Karpas-422 (cell line): ENCODE measurements at regions not wholly inside any gene's neighbourhood (a gene's known extent, or its start where the extent isn't known, plus 50 kb on each side); places are given as distances from the start of the nearest gene placed in this dataset.
A peak's percentile ranks its signal among the peaks of the same experiment; 100 is the strongest.
"Not testable (repeated sequence)": the region's sequence is repeated elsewhere in the genome, so short reads cannot be mapped to it uniquely, and the experiment has no call there.

ENCODE experiments used
- DNase-seq: peaks from one replicate; pipeline ENCODE4 v3.0.0-alpha.2; 2015
- H2AFZ ChIP-seq: fragments of 200-600 bp; sonication (generic); 2 replicates; pipeline ENCODE4 v1.6.1; 2014; ENCODE audit warnings: antibody characterized with exemption, low read length, mixed read lengths
- H3K27ac ChIP-seq: fragments of 200-600 bp; sonication (generic); 2 replicates; pipeline ENCODE4 v1.5.1; 2014; ENCODE audit warnings: mild to moderate bottlenecking, low read length, moderate library complexity
- H3K27me3 ChIP-seq: fragments of 200-600 bp; sonication (generic); 2 replicates; pipeline ENCODE4 v1.6.1; 2014; ENCODE audit warnings: low read length, mixed read lengths
- H3K36me3 ChIP-seq: fragments of 200-600 bp; sonication (generic); 2 replicates; pipeline ENCODE4 v1.6.1; 2014; ENCODE audit warnings: low read length, mixed read lengths; ENCODE audit not compliant: insufficient read depth
- H3K4me1 ChIP-seq: fragments of 200-600 bp; sonication (generic); 2 replicates; pipeline ENCODE4 v1.6.1; 2014; ENCODE audit warnings: mild to moderate bottlenecking, low read length, mixed read lengths
- H3K4me2 ChIP-seq: fragments of 200-600 bp; sonication (generic); 2 replicates; pipeline ENCODE4 v1.6.1; 2014; ENCODE audit warnings: low read length, low read depth, mild to moderate bottlenecking; ENCODE audit not compliant: poor library complexity, severe bottlenecking
- H3K4me3 ChIP-seq: fragments of 200-600 bp; sonication (generic); 2 replicates; pipeline ENCODE4 v1.5.1; 2014; ENCODE audit warnings: mild to moderate bottlenecking, antibody characterized with exemption, low read length, mixed read lengths
- H3K79me2 ChIP-seq: fragments of 200-600 bp; sonication (generic); 2 replicates; pipeline ENCODE4 v1.6.1; 2014; ENCODE audit warnings: mild to moderate bottlenecking, low read length, mixed read lengths
- H3K9ac ChIP-seq: fragments of 200-600 bp; sonication (generic); 2 replicates; pipeline ENCODE4 v1.6.0; 2014; ENCODE audit warnings: low read length
- H3K9me2 ChIP-seq: fragments of 200-600 bp; sonication (generic), shearing (Covaris generic); replicated peaks from 2 replicates; pipeline ENCODE4 v1.6.0; 2014; ENCODE audit warnings: mild to moderate bottlenecking, low read length, moderate library complexity; ENCODE audit not compliant: insufficient read depth
- H3K9me3 ChIP-seq: fragments of 300-700, 200-600 bp; sonication (generic); 2 replicates; pipeline ENCODE4 v1.6.1; 2014; ENCODE audit warnings: low read length, mixed read lengths
- H4K20me1 ChIP-seq: fragments of 200-600 bp; sonication (generic); 2 replicates; pipeline ENCODE4 v1.6.1; 2014; ENCODE audit warnings: mild to moderate bottlenecking, antibody characterized with exemption, low read length, low read depth; ENCODE audit not compliant: insufficient read depth

DNA sequence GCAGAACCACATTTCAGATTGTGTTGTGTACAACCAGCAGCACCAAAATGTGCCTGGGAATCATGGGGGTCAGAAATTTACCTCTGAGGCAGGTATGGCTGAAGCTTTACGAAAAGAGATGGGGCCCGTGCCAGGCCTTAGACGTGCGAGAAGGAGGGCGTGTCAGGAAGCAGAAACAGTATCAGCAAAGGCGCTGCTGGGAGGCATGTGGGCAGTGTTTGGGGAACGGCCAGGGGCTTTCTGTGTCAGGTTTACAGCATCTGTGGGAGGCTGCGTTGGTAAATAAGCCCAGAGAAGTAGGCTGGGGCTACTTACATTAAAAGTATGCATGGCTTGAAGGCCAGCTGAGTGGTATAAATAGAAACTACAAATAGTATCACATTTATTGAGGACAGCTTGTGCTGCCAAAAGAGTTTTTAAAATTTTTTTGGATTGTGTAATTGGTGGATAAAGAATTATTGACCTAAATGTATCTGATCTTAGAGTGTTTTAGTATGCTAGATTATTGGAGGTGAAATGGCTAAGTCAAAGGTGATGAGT lies 120.5 kb upstream of the SIMC1 start:
- not testable (repeated sequence) for H3K27me3 ChIP-seq, H3K4me2 ChIP-seq, H3K79me2 ChIP-seq, H2AFZ ChIP-seq, H3K36me3 ChIP-seq, H3K9me3 ChIP-seq, H3K4me3 ChIP-seq, DNase-seq, H4K20me1 ChIP-seq, H3K9ac ChIP-seq, H3K27ac ChIP-seq, H3K4me1 ChIP-seq, H3K9me2 ChIP-seq

DNA sequence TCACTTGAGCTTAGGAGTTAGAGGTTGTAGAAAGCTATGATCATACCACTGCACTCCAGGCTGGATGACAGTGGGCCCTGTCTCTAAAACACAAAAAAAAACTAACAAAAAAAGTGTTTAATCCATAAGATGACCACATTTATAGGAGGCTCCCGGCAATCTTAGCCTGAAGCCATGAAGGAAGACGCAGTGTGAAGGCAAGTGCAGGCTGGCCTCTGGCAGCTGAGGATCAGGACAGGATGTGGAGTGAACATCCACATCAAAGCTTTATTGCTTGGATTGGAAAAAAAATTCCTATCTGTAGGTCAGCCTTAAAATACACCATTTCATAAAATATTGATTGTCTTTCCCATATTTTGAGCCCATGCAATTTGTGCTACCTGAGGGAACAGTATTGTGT lies 115.9 kb upstream of the SIMC1 start:
- H2AFZ ChIP-seq, H3K36me3 ChIP-seq, H4K20me1 ChIP-seq, H3K9ac ChIP-seq, H3K79me2 ChIP-seq, H3K27me3 ChIP-seq, H3K4me3 ChIP-seq, H3K9me2 ChIP-seq, H3K4me2 ChIP-seq, H3K9me3 ChIP-seq, H3K27ac ChIP-seq, H3K4me1 ChIP-seq, DNase-seq: not testable (repeated sequence)

DNA sequence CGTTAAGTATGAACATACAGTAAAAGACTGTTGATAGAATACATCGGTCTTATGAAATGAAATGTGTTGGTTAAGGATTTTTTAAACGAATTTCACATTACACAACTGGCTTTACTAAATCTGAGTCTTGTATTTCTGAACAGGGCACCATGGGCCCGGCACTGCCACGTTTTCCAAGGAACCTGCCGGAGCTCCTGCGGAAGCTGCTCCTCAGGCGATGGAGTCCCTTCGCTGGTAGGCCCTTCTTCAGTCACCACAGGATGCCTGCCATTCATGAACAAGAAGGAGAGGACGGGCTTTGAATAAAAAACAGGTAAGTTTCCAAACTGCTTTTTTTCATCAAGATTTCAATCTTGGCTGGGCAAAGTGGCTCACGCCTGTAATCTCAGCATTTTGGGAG lies 114.1 kb upstream of the SIMC1 start:
- not testable (repeated sequence) for H3K4me2 ChIP-seq, H4K20me1 ChIP-seq, H3K27ac ChIP-seq, H3K79me2 ChIP-seq, H3K9me3 ChIP-seq, H3K36me3 ChIP-seq, H3K27me3 ChIP-seq, H3K4me3 ChIP-seq, H3K9ac ChIP-seq, DNase-seq, H2AFZ ChIP-seq, H3K4me1 ChIP-seq, H3K9me2 ChIP-seq

DNA sequence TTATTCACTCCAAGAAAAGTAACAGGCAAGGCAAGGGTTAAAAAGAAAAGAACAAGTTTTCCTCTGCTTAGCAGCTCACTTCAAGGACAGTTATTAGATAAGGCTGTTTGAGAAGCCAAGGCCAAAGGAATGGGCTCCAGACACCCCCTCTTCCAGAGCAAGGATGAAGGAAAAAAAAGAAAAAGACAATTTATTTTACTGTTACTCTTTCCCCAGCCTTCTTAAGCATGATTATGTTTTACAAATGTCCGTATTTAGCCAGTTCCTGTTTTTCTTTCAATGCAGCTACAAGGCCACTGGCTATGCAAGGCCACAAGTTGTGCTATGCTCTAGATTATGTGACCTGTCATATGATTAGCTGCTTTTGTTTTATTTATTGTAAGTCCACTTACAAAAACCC lies 106.5 kb upstream of the SIMC1 start:
- Histone ChIP-seq H3K9ac (no peak overlapping the region), H3K9me3 (no peaks in the 10 kb centered on the region), H3K79me2 (no peaks in the 10 kb centered on the region), H3K9me2 (no peaks in the 10 kb centered on the region), H3K4me3 (no peak overlapping the region), H3K4me1 (no peaks in the 10 kb centered on the region), H3K27me3 (no peaks in the 10 kb centered on the region), H3K27ac (no peak overlapping the region), H3K4me2 (no peak overlapping the region), H4K20me1 (no peaks in the 10 kb centered on the region), H3K36me3 (no peaks in the 10 kb centered on the region), H2AFZ (no peak overlapping the region)
- DNase-seq = no peak

DNA sequence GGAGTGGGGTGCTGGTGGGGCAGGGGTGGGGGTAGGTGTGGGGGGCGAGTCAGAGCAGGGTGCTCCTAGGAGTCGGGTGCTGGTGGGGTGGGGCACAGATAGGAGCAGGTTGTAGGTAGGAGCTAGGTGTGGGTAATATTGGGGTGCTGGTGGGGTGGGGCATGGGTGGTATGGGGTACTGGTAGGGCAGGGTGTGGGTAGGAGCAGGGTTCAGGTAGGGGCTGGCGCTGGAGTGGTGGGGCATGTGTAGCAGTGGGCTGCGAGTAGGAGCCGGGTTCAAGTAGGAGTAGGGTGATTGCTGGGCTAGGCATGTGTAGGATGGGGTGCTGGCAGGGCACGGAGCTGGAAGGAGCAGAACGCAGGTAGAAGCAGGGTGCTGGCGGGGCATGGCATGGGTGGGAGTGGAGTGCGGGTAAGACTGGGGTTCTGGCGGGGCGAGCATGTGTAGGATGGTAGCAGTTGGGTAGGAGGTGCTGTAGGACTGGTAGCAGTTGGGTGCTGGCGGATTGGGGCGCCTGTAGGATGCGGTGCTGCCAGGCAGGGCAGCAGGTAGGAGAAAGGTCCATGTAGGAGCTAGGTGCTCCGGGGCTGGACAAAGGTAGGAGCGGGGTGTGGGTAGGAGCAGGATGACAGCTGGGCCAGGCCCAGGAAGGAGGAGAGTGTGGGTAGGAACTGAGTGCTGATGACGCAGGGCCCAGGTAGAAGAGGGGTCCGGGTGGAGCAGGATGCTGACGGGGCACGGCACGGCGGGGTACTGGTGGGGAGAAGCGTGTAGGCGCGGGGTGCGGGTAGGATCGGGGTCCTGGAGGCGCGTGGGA lies 105.5 kb upstream of the SIMC1 start:
- Histone ChIP-seq H3K27ac (no peak overlapping the region), H2AFZ (no peak overlapping the region), H3K79me2 (no peaks in the 10 kb centered on the region), H3K9me2 (no peaks in the 10 kb centered on the region), H3K4me3 (no peak overlapping the region), H3K4me1 (no peaks in the 10 kb centered on the region), H3K27me3 (no peaks in the 10 kb centered on the region), H4K20me1 (no peaks in the 10 kb centered on the region), H3K4me2 (no peak overlapping the region), H3K36me3 (no peaks in the 10 kb centered on the region), H3K9me3 (no peaks in the 10 kb centered on the region), H3K9ac (no peak overlapping the region)
- DNase-seq = no peak

DNA sequence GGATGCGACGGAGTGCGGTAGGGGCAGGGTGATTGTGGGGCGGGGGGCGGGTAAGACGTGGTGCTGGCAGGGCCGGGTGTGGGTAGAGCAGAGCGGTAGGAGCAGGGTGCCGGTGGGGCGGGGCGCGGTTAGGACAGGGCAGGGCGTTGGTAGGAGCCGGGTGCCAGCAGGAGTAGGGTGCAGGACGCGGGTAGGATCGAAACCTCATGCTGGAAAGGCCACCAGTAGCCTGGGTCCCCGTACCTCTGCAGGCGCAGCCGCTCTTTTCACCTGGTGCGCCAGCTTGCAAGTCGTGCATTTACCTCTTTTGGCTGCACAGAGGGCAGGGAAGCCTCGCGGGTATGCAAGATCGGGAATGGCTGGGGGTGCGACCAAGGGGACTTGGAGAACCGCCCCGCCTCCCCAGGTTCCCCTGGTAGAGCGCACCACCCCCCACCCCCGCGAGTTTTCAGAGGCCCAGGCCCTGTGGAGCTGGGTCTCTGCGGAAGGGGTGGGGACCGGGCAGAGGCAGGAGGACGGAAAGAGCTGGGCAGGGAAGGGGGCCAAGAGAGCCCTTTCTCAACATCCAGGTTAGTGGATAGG lies 104.8 kb upstream of the SIMC1 start:
- Histone ChIP-seq H3K4me1 (no peaks in the 10 kb centered on the region), H3K27ac (no peak overlapping the region), H2AFZ (no peak overlapping the region), H3K4me2 (no peak overlapping the region), H3K4me3 (no peak overlapping the region), H3K9ac (no peak overlapping the region), H3K36me3 (no peaks in the 10 kb centered on the region), H3K9me2 (no peaks in the 10 kb centered on the region), H3K9me3 (no peaks in the 10 kb centered on the region), H4K20me1 (no peaks in the 10 kb centered on the region), H3K27me3 (no peaks in the 10 kb centered on the region), H3K79me2 (no peaks in the 10 kb centered on the region)
- DNase-seq = no peak

DNA sequence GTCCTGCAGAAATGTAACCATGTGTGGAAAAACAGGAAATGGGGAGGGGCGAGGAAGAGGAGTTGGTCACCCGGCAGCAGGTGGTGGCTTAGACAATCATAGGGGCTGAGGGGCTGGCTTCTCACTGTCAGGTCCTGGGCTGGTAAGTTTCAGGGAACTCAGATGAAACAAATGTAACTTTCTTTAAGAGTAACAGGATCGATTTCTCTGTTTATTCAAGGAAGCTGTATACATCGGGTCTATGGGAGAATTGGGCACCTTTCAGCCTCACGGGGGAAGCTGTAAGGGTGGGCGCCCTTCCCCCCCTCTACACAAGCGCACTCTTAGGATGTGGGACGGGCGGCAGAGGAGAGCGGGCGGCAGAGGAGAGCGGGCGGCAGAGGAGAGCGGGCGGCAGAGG lies 104.3 kb upstream of the SIMC1 start:
- no peak overlapping the region for H3K27ac ChIP-seq
- H3K9me3 ChIP-seq = no peaks in the 10 kb centered on the region
- no peaks in the 10 kb centered on the region for H3K4me1 ChIP-seq
- no peak overlapping the region for H3K4me3 ChIP-seq
- no peaks in the 10 kb centered on the region for H3K27me3 ChIP-seq
- no peak overlapping the region for H3K9ac ChIP-seq
- H4K20me1 ChIP-seq = no peaks in the 10 kb centered on the region
- no peaks in the 10 kb centered on the region for H3K9me2 ChIP-seq
- H3K79me2 ChIP-seq = no peaks in the 10 kb centered on the region
- no peak for DNase-seq
- H3K36me3 ChIP-seq = no peaks in the 10 kb centered on the region
- no peak overlapping the region for H3K4me2 ChIP-seq
- no peak overlapping the region for H2AFZ ChIP-seq

DNA sequence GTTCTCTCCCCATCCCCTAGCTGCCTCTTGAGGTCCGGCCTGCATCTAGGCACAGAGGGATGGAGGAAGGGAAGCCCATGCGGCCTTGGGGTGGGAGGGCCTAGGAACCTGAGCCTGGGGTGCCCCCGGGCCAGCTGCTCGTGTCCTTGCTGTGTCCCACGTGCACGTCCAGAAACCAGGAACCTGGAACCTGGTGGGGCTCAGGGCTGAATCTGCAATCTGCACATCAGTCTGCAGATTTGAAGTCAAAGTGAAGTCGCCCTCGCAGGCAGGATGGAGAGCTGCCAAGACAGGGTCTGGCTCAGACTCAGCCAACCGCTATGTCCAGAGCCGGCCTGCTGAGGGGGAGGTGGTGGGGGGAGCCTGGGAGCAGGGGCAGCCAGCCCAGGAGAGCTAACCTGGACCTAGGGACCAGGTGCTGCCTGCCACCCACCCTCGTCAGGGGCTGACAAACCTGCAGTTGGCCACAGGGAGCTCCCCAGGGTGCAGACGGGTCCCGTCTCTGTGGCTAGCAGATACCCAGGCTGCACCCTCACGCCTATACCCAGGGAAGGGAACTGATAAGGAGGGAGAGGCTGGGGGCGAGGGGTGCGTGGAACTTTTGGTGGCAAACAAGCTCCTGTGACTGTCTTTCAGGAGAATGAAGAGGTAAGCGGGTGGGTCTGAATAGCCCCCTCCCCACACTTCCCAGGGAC lies 103.5 kb upstream of the SIMC1 start:
- Histone ChIP-seq H3K9me2 (no peaks in the 10 kb centered on the region), H3K4me1 (no peaks in the 10 kb centered on the region; the same call in 1 of the 2 replicates), H3K36me3 (no peaks in the 10 kb centered on the region), H3K27me3 (no peaks in the 10 kb centered on the region), H3K9ac (no peak overlapping the region), H2AFZ (no peak overlapping the region), H4K20me1 (no peaks in the 10 kb centered on the region), H3K9me3 (no peaks in the 10 kb centered on the region), H3K27ac (no peak overlapping the region), H3K4me3 (no peak overlapping the region), H3K79me2 (no peaks in the 10 kb centered on the region), H3K4me2 (no peak overlapping the region)
- peak; percentile 40 for DNase-seq
